ENCODE measurements at regions not wholly inside any gene's neighbourhood (a gene's known extent, or its start where the extent isn't known, plus 50 kb on each side); places are given as distances from the start of the nearest gene placed in this dataset.

- ChIA-PET RAD21 (ENCODE audit: low non-redundant PET in 1 of 2, low total read pairs in 2 of 2, uncharacterized antibody in 2 of 2, unreplicated experiment in 2 of 2) (no interaction called here), POLR2A (no interaction called here), CTCF (no interaction called here)
- no peaks in the 10 kb centered on the region for H3K9me2 ChIP-seq (ENCODE audit: insufficient read depth)
- H3K9me3 ChIP-seq (ENCODE audit: control insufficient read depth in 1 of 2, insufficient read depth in 1 of 2, low read depth in 1 of 2, low read length in 2 of 2): no peaks in the 10 kb centered on the region
- ATAC-seq: no peak
- intact Hi-C loops (cut with micrococcal nuclease): no loop called here
- no peaks in the 10 kb centered on the region for H4K20me1 ChIP-seq (ENCODE audit: insufficient read depth)
- H3K4me1 ChIP-seq (ENCODE audit: control insufficient read depth in 1 of 2, insufficient read depth in 2 of 2, low read length in 2 of 2): no peaks in the 10 kb centered on the region
- H3K36me3 ChIP-seq (ENCODE audit: control insufficient read depth in 1 of 2, insufficient read depth in 2 of 2, low read length in 2 of 2): no peaks in the 10 kb centered on the region
- BruUV-seq (replicated peaks): no TSS peak
- no peak overlapping the region for H3K4me2 ChIP-seq (ENCODE audit: low read length)
- H3K27me3 ChIP-seq (ENCODE audit: insufficient read depth, low read length): no peaks in the 10 kb centered on the region
- TF ChIP-seq CBX3 (IDR thresholded peaks at IDR 0.05; ENCODE audit: low read depth) (no peak), REST (IDR thresholded peaks at IDR 0.05; ENCODE audit: low read depth) (peak; percentile 61)
- no peaks in the 10 kb centered on the region for H3K79me2 ChIP-seq (ENCODE audit: insufficient read depth, low read length)
- H2AFZ ChIP-seq (ENCODE audit: low read depth, low read length, poor library complexity, severe bottlenecking): no peak overlapping the region
- H3K27ac ChIP-seq (ENCODE audit: low read depth, low read length): no peak overlapping the region
- DNase-seq (ENCODE audit: low read depth, low spot score): no peak
- H3K4me3 ChIP-seq (replicated peaks in 1 of 2; ENCODE audit: low read depth in 1 of 2, low read length in 2 of 2): no peak overlapping the region
- no peak overlapping the region for H3K9ac ChIP-seq (ENCODE audit: low read length)
These were observed 159.3 kb downstream of the DACT1 start for GRCh38 chr14:58797010-58797429.

GRCh38 chr14:58798173-58798572 is 160.4 kb downstream of the DACT1 start:
- Histone ChIP-seq H3K36me3 (ENCODE audit: control insufficient read depth in 1 of 2, insufficient read depth in 2 of 2, low read length in 2 of 2) (no peaks in the 10 kb centered on the region), H3K9me2 (ENCODE audit: insufficient read depth) (no peaks in the 10 kb centered on the region), H3K4me3 (replicated peaks in 1 of 2; ENCODE audit: low read depth in 1 of 2, low read length in 2 of 2) (no peak overlapping the region), H3K79me2 (ENCODE audit: insufficient read depth, low read length) (no peaks in the 10 kb centered on the region), H3K4me1 (ENCODE audit: control insufficient read depth in 1 of 2, insufficient read depth in 2 of 2, low read length in 2 of 2) (no peaks in the 10 kb centered on the region), H4K20me1 (ENCODE audit: insufficient read depth) (no peaks in the 10 kb centered on the region), H3K9ac (ENCODE audit: low read length) (no peak overlapping the region), H3K27me3 (ENCODE audit: insufficient read depth, low read length) (no peaks in the 10 kb centered on the region), H2AFZ (ENCODE audit: low read depth, low read length, poor library complexity, severe bottlenecking) (no peak overlapping the region), H3K9me3 (ENCODE audit: control insufficient read depth in 1 of 2, insufficient read depth in 1 of 2, low read depth in 1 of 2, low read length in 2 of 2) (no peaks in the 10 kb centered on the region), H3K4me2 (ENCODE audit: low read length) (no peak overlapping the region), H3K27ac (ENCODE audit: low read depth, low read length) (no peak overlapping the region)
- no peak for TF ChIP-seq YY1 (IDR thresholded peaks at IDR 0.05; ENCODE audit: extremely low read depth, insufficient replicate concordance, low read depth, low read length)
- TF ChIP-seq EZH2phosphoT487 (IDR thresholded peaks at IDR 0.05; ENCODE audit: borderline replicate concordance): no peak
- TF ChIP-seq RAD21 (IDR thresholded peaks at IDR 0.05; ENCODE audit: low read depth): no peak
- no peak for TF ChIP-seq POLR2AphosphoS5 (IDR thresholded peaks at IDR 0.05; ENCODE audit: low read depth, low read length)
- no peak for TF ChIP-seq CTCF (IDR thresholded peaks at IDR 0.05 in 2 of 3, conservative IDR thresholded peaks at IDR 0.05 in 1 of 3; ENCODE audit: borderline replicate concordance in 1 of 3, insufficient read depth in 1 of 3, low read depth in 2 of 3, low read length in 2 of 3)
- no peak for TF ChIP-seq ELF1 (IDR thresholded peaks at IDR 0.05; ENCODE audit: borderline replicate concordance, low read depth)
- no peak for TF ChIP-seq EGR1 (IDR thresholded peaks at IDR 0.05; ENCODE audit: low read depth)
- TF ChIP-seq FOSL1 (IDR thresholded peaks at IDR 0.05; ENCODE audit: low read depth): no peak
- no peak for TF ChIP-seq TCF7L2 (IDR thresholded peaks at IDR 0.05; ENCODE audit: borderline replicate concordance, extremely low read depth, insufficient read depth, insufficient read length)
- TF ChIP-seq EZH2 (IDR thresholded peaks at IDR 0.05): no peak
- no peak for TF ChIP-seq JUND (IDR thresholded peaks at IDR 0.05)
- no peak for TF ChIP-seq ZFX (IDR thresholded peaks at IDR 0.05)
- no peak for TF ChIP-seq POLR2A (IDR thresholded peaks at IDR 0.05; ENCODE audit: borderline replicate concordance, extremely low read depth, insufficient read depth, insufficient read length)
- TF ChIP-seq SP1 (IDR thresholded peaks at IDR 0.05; ENCODE audit: low read depth): no peak
- intact Hi-C loops (cut with micrococcal nuclease): no loop called here
- DNase-seq (ENCODE audit: low read depth, low spot score): no peak
- ATAC-seq: no peak
- ChIA-PET RAD21 (ENCODE audit: low non-redundant PET in 1 of 2, low total read pairs in 2 of 2, uncharacterized antibody in 2 of 2, unreplicated experiment in 2 of 2) (no interaction called here), POLR2A (no interaction called here), CTCF (no interaction called here)
- no TSS peak for BruUV-seq (replicated peaks)
